RWPE2 (cell line): ENCODE measurements at regions not wholly inside any gene's neighbourhood (a gene's known extent, or its start where the extent isn't known, plus 50 kb on each side); places are given as distances from the start of the nearest gene placed in this dataset.
"Not testable (repeated sequence)": the region's sequence is repeated elsewhere in the genome, so short reads cannot be mapped to it uniquely, and the experiment has no call there.

ENCODE experiments used
- ATAC-seq: fragments of 200-7000 bp; cut with Tn5 transposase; 3 replicates; pipeline ENCODE4 v1.9.1; 2021; ENCODE audit warnings: low read depth
- DNase-seq: peaks from one replicate; pipeline ENCODE4 v3.0.0-alpha.2; 2020; ENCODE audit warnings: low spot score
- H3K27ac ChIP-seq: fragments of 450-650 bp; 2 replicates; pipeline ENCODE4 v1.5.1; 2017; ENCODE audit warnings: mild to moderate bottlenecking; ENCODE audit not compliant: poor library complexity, severe bottlenecking
- H3K27me3 ChIP-seq: fragments of 250-450 bp; sonication (Bioruptor Pico); 2 replicates; pipeline ENCODE4 v1.5.1; 2021; ENCODE audit warnings: mild to moderate bottlenecking, moderate library complexity; ENCODE audit not compliant: insufficient read depth, poor library complexity, severe bottlenecking
- H3K36me3 ChIP-seq: fragments of 250-450 bp; sonication (Bioruptor Pico); 2 replicates; pipeline ENCODE4 v1.5.1; 2020; ENCODE audit warnings: low read depth, mild to moderate bottlenecking, moderate library complexity
- H3K4me1 ChIP-seq: fragments of 250-450 bp; sonication (Bioruptor Pico); 2 replicates; pipeline ENCODE4 v1.5.1; 2021; ENCODE audit warnings: mild to moderate bottlenecking, moderate library complexity; ENCODE audit not compliant: insufficient read depth, poor library complexity, severe bottlenecking
- H3K4me3 ChIP-seq: fragments of 250-450 bp; sonication (Bioruptor Pico); 2 replicates; pipeline ENCODE4 v1.5.1; 2021; ENCODE audit warnings: mild to moderate bottlenecking, moderate library complexity; ENCODE audit not compliant: severe bottlenecking
- H3K9me3 ChIP-seq: fragments of 250-450 bp; sonication (Bioruptor Pico); 2 replicates; pipeline ENCODE4 v1.5.1; 2021; ENCODE audit warnings: mild to moderate bottlenecking, moderate library complexity; ENCODE audit not compliant: severe bottlenecking
- CTCF ChIP-seq: fragments of 450-650 bp; IDR thresholded peaks from one replicate; pipeline ENCODE4 v1.5.1; 2017; ENCODE audit warnings: mild to moderate bottlenecking, moderate library complexity; ENCODE audit not compliant: poor library complexity, severe bottlenecking

DNA sequence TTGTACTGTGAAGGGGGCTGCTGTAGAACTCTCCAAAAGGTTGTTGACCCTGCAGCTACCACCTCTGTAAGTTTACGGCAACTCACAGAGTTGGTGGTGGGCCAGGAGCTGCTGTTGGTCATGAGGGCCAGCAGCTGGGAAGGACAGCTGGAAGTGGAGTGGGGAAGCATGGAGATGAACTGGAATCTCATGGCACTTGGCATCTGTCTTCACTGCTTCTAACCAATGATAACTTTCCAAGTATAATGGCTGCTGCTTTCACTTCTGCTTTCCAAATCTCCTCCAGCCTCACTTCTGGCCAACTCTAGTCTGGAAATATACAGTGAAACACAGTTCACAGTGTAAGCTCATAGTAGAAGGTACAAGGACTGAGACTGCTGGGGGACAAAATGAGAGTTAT is 126.5 kb upstream of the INTU start:
- Histone ChIP-seq H3K4me3 (no peak overlapping the region), H3K36me3 (no peaks in the 10 kb centered on the region), H3K27ac (no peak overlapping the region), H3K27me3 (no peaks in the 10 kb centered on the region), H3K9me3 (no peaks in the 10 kb centered on the region), H3K4me1 (no peaks in the 10 kb centered on the region)
- no peak for ATAC-seq
- no peak for DNase-seq
- TF ChIP-seq CTCF = no peak

DNA sequence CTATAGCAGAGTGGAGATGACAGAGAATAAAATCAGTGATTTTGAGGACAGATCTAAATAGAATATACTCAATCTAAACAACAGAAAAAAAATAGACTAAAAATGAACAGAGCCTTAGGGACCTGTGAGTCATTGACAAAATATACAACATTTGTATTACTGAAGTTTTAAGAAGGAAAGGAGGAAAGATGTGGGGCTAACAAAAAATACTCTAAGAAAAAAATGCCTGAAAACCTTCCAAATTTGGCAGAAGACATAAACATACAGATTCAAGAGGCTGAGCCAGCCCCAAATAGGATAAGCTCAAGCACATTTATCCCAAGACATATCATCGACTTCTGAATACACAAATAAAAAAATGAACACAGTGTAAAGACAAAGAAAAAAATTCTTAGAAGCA is 123.6 kb upstream of the INTU start:
- ATAC-seq (no peak), DNase-seq (no peak)
- Histone ChIP-seq H3K4me1 (no peaks in the 10 kb centered on the region), H3K9me3 (no peaks in the 10 kb centered on the region), H3K27ac (no peak overlapping the region), H3K4me3 (no peak overlapping the region), H3K27me3 (no peaks in the 10 kb centered on the region), H3K36me3 (no peaks in the 10 kb centered on the region)
- TF ChIP-seq CTCF = no peak

GRCh38 chr4:127512672-127513071 is 120.1 kb upstream of the INTU start:
- H3K36me3 ChIP-seq, H3K27ac ChIP-seq, H3K27me3 ChIP-seq, ATAC-seq, DNase-seq, H3K9me3 ChIP-seq, H3K4me3 ChIP-seq, H3K4me1 ChIP-seq: not testable (repeated sequence)

DNA sequence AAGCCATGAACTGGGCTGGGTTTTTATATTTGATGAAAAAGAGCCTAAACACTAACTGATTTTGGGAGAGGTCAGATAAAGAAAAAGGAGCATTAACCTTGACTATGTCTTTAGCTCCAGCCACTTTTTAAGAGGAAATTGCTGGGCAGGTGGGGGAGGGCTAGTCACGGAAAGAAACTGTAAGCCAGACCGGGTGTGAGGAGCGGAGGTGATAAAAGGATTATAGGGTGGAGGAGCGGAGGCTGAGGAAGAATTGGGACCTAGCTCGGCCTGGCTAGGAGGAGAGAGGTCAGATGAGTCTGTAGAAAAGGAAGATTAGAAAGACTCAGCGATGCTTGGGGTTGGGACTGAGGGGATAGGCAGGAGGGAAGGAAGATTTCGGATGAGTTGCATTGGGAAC is 117.5 kb upstream of the INTU start:
- H3K4me1 ChIP-seq, H3K9me3 ChIP-seq, ATAC-seq, H3K36me3 ChIP-seq, H3K27ac ChIP-seq, H3K4me3 ChIP-seq, H3K27me3 ChIP-seq, DNase-seq: not testable (repeated sequence)

GRCh38 chr4:127518046-127518445 is 114.7 kb upstream of the INTU start:
- ATAC-seq = no peak
- Histone ChIP-seq H3K4me3 (no peak overlapping the region), H3K9me3 (no peaks in the 10 kb centered on the region), H3K36me3 (no peaks in the 10 kb centered on the region), H3K27ac (no peak overlapping the region), H3K27me3 (no peaks in the 10 kb centered on the region), H3K4me1 (no peaks in the 10 kb centered on the region)
- TF ChIP-seq CTCF = no peak
- DNase-seq = no peak

DNA sequence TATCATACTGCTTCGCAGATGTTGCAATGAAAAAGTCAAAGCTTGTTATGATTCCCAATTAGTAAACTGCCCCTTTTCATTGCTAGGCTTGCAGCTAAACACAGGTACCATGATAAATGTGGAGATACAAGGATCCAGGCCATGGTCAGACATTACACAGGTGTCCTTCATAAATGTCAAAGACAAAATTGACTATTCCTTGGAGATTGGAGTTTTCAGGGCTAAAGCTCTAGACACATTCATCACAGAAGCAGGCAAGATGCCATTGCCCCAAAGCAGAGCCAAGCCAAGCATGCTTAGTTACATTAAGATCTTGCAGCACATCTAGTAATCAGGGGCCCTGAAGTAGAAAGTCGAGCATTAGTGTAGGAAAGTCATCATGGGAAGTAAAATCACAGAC is 111.3 kb upstream of the INTU start:
- Histone ChIP-seq H3K27me3 (no peaks in the 10 kb centered on the region), H3K36me3 (no peaks in the 10 kb centered on the region), H3K4me3 (no peak overlapping the region), H3K27ac (no peak overlapping the region), H3K9me3 (no peaks in the 10 kb centered on the region), H3K4me1 (no peaks in the 10 kb centered on the region)
- ATAC-seq (no peak), DNase-seq (no peak)
- no peak for TF ChIP-seq CTCF
